PC-3 (cell line): ENCODE measurements at regions not wholly inside any gene's neighbourhood (a gene's known extent, or its start where the extent isn't known, plus 50 kb on each side); places are given as distances from the start of the nearest gene placed in this dataset.

Source experiments
- EZH2 ChIP-seq: fragments of 300-600 bp; sonication (generic); IDR thresholded peaks from one replicate; pipeline ENCODE4 v1.6.1; 2017; ENCODE audit warnings: antibody characterized with exemption, mild to moderate bottlenecking, low read length; ENCODE audit not compliant: unreplicated experiment
- EZH2phosphoT487 ChIP-seq: fragments of 300-600 bp; sonication (generic); IDR thresholded peaks from 2 replicates; pipeline ENCODE4 v1.6.1; 2018; ENCODE audit warnings: mild to moderate bottlenecking, antibody characterized with exemption, low read length, borderline replicate concordance
- TF ChIP-seq, protein P1 (sequence below): fragments of 300-600 bp; sonication (generic); conservative IDR thresholded peaks from 2 replicates; pipeline ENCODE4 v1.5.1; 2017; ENCODE audit warnings: antibody characterized with exemption, low read depth, mild to moderate bottlenecking, low read length

DNA sequence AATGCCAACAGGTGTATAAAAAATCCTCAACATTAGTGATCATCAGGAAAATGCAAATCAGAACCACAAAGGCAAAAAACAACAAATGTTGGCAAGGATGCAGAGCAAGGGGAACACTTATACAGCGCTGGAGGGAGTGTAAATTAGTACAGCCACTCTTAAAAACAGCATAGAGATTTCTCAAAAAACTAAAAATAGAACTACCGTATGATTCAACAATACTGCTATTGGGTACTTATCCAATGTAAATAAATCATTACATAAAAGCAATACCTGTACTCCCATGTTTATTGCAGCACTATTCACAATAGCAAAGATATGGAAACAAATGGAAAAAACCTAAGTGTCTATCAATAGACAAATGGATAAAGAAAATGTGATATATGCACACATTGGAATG, 171.3 kb downstream of the SLC7A11 start:
- TF ChIP-seq, protein P1, sequence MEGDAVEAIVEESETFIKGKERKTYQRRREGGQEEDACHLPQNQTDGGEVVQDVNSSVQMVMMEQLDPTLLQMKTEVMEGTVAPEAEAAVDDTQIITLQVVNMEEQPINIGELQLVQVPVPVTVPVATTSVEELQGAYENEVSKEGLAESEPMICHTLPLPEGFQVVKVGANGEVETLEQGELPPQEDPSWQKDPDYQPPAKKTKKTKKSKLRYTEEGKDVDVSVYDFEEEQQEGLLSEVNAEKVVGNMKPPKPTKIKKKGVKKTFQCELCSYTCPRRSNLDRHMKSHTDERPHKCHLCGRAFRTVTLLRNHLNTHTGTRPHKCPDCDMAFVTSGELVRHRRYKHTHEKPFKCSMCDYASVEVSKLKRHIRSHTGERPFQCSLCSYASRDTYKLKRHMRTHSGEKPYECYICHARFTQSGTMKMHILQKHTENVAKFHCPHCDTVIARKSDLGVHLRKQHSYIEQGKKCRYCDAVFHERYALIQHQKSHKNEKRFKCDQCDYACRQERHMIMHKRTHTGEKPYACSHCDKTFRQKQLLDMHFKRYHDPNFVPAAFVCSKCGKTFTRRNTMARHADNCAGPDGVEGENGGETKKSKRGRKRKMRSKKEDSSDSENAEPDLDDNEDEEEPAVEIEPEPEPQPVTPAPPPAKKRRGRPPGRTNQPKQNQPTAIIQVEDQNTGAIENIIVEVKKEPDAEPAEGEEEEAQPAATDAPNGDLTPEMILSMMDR, result no peak
- TF ChIP-seq EZH2 (no peak), EZH2phosphoT487 (no peak)
